Fibroblast of skin of right biceps (primary cell): ENCODE measurements at regions not wholly inside any gene's neighbourhood (a gene's known extent, or its start where the extent isn't known, plus 50 kb on each side); places are given as distances from the start of the nearest gene placed in this dataset.

Experiments
- DNase-seq: peaks from one replicate; pipeline ENCODE4 v3.0.0-alpha.2; 2013

- no peak for DNase-seq
Measured at GRCh38 chr18:10231220-10231619, 223.2 kb upstream of the APCDD1 start.

DNA sequence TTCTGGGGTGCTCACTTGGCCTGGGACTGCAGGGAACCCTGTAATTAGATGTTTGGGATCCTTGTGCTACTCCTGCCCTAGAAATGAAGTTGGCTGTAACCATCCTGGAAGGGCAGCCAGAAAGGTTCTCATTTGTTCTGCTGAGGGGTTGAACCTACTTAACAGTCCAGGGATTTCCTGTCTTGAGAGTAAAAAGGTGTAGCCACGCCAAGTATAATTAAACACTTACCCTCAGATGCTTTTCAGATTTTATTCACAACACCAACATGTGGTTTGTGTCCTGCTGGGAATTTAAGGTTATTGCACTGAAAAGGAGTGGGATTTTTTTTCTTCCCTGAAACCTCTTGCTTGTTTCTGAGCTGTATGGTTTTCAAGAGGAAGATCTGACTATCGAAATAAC lies 222.4 kb upstream of the APCDD1 start:
- DNase-seq = no peak

DNA sequence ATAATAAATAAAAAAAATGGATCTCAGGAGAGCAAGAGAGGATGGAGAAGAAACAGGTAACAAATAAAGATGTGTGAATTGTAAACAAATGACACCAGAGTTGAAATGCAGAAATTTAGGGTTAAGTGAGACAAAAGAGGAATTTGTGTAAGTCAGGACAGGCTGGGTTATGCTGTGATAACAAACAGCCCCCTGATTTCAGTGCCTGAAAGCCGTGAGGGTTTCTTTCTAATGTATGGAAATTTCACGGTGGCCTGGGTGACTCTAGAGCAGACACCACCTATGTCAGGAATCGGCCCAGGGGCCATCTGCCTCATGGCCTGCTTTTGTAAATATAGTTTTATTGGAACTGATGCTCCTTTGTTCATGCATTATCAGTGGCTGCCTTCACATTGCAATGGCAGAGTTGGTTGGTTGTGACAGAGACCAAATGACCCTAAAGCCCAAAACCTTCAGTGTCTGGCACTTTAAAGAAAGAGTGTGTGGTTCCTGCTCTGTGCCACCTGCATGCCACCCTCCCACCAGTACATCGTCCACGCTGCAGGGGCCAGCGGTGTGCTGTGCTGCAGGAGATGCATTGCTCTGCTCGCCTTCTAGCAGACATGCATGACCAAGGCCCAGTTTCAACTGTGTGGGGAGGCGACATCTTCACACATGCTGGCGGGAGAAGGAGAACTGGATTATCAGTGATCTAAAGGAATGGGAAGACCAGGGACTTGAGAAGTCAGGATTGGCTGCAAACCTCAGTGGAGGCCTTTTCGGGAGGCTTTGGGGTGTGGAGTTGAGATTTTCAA lies 221.2 kb upstream of the APCDD1 start:
- no peak for DNase-seq

GRCh38 chr18:10234281-10234680 lies 220.2 kb upstream of the APCDD1 start:
- no peak for DNase-seq

GRCh38 chr18:10234912-10235660 lies 219.3 kb upstream of the APCDD1 start:
- DNase-seq = peak; percentile 80

DNA sequence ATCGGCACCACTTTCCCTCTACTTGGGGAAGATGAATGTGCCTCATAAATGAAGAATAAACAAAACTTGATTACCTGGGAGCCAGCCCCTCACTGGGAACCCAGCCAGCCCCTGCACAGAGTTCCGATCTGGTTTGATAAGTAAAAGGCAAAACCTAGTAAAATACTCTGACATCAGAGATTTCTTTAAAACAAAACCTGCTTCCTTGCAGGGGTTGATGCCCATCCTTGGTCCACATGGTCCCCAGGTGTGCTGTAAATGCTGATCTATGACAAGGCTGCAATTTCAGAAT lies 218.8 kb upstream of the APCDD1 start:
- no peak for DNase-seq

DNA sequence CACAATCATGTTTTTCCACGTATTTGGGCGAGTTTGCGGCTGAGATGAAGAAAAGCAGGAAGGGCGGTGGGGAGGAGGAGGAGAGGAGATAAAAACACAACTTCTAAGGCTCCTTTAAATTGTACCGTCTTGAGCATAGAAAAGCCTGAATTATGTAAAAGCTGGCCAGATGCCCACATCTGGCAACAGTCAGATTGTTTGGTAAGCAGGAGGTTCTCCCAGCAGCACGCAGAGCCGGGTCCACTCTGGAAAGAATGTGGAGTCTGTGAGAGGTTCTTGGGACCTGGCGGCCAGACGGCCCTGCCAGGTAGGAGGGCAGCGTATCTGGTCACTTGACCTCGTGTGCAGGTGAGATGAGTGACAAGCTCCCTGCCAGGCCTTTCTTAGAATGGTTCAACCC lies 215.3 kb upstream of the APCDD1 start:
- DNase-seq = peak; percentile 57

- no peak for DNase-seq
Measured at GRCh38 chr18:10239991-10240634, 214.3 kb upstream of the APCDD1 start.

GRCh38 chr18:10240973-10241372 lies 213.5 kb upstream of the APCDD1 start:
- DNase-seq = no peak

- DNase-seq = no peak
Measured at GRCh38 chr18:10241579-10241978, 212.9 kb upstream of the APCDD1 start.

DNA sequence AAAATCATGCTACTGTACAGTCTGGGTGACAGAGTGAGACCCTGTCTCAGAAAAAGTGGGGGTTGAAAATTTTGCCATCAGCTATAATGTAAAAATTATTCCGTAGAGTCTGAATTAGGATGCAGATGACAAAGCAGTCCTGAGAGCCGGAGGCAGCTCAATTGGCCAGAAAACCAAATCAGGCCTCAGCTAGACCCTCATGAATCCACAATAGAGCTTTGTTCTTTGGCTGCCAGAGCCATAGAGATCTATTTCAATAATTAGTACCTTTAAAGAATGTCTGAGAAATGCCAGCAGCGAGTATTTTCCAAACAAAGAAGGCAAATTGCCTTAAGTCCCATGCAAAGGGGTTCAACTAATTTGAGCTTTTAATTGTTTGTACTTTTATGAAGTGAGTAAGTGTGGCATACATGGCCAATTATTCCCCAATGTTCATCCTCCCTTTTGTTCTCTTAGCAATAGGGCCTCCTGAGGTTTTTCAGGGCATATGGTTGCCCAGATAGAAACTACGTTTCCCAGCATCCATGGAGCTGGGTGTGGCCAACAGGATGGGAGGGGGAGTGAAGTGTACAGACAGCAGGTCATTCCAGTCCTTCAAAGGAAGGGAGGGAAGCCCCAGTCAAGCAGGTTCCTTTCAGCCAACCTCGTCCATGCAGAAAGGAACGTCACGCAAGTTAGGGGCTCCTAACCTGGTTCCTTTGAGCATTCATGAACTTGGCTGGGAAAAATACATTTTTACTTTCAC lies 211.3 kb upstream of the APCDD1 start:
- no peak for DNase-seq

GRCh38 chr18:10244341-10244740 lies 210.1 kb upstream of the APCDD1 start:
- no peak for DNase-seq

- DNase-seq = no peak
Measured at GRCh38 chr18:10245031-10245845, 209.2 kb upstream of the APCDD1 start.

DNA sequence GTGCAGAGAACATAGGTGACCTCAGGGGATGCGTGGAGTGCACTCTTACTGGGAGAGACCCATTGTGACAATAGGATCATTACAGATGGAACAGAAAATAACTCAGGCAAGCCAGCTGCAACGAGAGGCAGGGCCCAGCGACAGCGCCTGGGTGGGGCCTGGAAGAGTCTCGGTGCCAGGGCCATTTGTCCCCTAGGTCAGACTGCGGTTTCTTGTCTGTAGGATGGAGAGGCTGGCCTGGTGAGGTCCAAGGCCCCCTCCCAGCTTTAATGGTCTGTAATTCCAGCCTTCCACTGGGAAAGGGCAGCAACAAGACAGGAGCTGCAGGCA lies 208.6 kb upstream of the APCDD1 start:
- DNase-seq = no peak

DNA sequence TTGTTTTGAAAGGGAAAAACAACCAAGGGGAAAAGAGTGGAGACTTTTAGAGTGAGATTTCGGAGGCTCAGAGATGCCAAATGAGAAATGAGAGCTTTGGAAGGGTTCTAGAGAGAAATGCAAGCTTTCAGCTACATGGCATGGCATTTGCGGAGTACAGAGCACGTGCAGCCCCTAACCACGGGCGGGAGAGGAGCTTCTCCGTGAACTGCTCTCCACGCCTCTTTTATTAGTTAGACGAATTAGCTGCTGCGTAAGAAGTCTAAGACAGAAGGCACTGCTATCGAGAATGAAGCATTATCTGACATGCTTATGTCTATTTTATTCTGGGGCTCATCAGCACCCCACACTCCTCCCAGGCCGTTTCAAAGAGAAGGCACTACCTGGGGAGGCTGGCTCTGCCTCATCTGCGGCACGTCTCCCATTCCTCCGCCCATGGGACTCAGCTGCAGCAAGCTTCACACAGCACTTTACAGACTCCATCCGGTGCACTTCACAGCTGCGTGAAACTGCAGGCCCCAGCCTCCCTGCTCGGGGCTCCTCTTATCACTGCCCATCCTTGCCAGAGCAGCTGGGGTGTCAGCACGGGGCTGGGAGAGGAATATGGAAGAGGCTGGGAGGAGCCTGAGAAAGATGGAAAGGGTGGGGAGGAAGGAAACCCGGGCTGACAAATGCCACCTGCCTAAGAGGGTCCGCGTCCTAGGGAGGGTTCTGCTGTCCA lies 207.3 kb upstream of the APCDD1 start:
- DNase-seq = no peak

- DNase-seq = no peak
Measured at GRCh38 chr18:10247742-10248082, 206.7 kb upstream of the APCDD1 start.

GRCh38 chr18:10248738-10249137 lies 205.7 kb upstream of the APCDD1 start:
- no peak for DNase-seq

DNA sequence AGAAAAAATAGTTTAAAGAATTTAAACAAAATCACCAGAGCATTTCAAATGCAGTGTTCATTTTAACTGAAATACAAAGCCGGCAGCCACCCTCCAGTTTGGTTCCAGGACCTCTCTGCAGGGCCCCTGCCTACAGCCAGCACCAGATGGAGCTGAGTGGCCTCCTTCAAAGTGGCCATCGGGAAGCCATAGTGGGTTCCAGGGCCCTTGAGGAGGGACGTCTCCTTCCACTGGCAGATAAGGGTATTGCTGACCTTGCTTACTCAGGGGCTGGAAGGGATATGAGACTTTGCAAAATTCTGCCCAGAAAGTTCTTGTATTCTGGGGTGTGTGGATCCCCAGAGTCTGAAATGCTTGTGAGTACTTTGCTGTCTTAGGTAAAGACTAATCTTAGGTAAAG lies 205.2 kb upstream of the APCDD1 start:
- DNase-seq = no peak

GRCh38 chr18:10249801-10250200 lies 204.6 kb upstream of the APCDD1 start:
- no peak for DNase-seq

DNA sequence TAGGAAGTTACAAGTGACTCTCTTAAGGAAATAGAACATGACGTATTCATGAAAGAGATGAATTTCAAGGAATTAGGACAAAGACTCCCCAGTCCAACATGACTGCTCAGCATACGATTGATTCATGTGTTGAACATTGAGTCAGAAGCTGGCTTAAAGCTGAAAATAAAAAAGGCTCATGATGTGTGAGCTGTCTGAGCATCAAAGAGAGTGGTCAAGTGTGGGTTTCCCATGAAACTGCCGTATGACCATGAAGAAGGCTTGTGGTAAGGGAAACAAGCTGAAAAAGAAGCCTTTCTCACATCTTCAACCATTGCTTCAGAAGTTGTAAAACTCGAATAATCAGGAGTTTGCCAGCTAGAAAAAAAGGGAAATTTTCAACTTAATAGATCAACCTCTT lies 201.9 kb upstream of the APCDD1 start:
- no peak for DNase-seq

GRCh38 chr18:10252952-10253705 lies 201.3 kb upstream of the APCDD1 start:
- no peak for DNase-seq
